ENCODE measurements at regions not wholly inside any gene's neighbourhood (a gene's known extent, or its start where the extent isn't known, plus 50 kb on each side); places are given as distances from the start of the nearest gene placed in this dataset.

GRCh38 chr2:8628179-8628865, 53.5 kb upstream of the ID2 start:
- no peak for DNase-seq (ENCODE audit: low read depth, low spot score)

DNA sequence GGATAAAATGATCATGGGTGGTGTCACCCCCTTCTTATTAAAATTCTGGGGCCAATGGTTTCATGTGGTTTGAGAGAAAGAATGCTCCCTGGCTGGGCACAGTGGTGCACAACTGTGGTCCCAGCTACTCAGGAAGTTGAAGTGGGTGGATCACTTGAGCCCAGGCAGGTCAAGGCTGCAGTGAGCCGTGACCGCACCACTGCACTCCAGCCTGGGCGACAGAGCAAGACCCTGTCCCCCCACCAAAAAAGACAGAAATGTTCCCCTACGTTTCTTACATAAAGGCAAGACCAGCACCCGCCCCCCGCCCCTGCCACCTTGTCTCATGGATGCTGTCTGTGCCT, 53.0 kb upstream of the ID2 start:
- no peak for DNase-seq (ENCODE audit: low read depth, low spot score)

- no peak for DNase-seq (ENCODE audit: low read depth, low spot score)
These were observed 52.5 kb upstream of the ID2 start for GRCh38 chr2:8629402-8629801.

- DNase-seq (ENCODE audit: low read depth, low spot score): no peak
These were observed 51.0 kb upstream of the ID2 start for GRCh38 chr2:8630676-8631464.

DNA sequence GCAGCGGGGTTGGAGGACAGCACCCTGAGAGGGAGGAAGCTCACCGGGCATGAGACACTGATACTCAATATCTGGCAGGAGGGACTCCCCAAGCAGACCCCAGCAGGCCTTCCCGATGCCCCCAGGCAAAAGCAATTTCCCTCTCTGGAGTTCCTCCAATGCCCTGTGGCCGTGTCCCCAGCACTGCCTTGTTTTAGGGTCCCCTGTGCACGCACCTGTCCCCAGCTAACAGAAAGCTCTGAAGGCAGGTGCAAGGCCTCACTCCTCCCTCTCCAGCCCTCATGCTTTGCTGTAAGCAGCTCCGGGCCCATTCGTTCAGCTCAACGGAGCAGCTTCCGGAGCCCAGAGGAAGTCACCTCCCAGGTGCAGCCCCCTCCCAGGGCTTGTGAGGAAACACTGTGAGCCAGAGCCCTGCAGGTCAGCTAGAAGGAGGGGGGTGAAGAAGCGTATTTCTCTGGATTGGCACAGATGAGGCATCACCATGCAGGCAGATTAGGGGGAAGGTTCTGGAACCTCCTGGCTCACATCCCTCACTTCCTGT, 50.3 kb upstream of the ID2 start:
- DNase-seq (ENCODE audit: low read depth, low spot score): no peak

All from smooth muscle cell of the brain vasculature (primary cell).